Cardiac muscle cell (in vitro differentiated cells and primary cell): ENCODE measurements at regions not wholly inside any gene's neighbourhood (a gene's known extent, or its start where the extent isn't known, plus 50 kb on each side); places are given as distances from the start of the nearest gene placed in this dataset.
A peak's percentile ranks its signal among the peaks of the same experiment; 100 is the strongest.
"Not testable (repeated sequence)": the region's sequence is repeated elsewhere in the genome, so short reads cannot be mapped to it uniquely, and the experiment has no call there.

Source experiments
- DNase-seq, 2 donors: peaks; one replicate each; pipeline versions ENCODE4 v3.0.0 to v3.0.0-alpha.2; 2010 to 2017; ENCODE audit warnings: low read depth in 1 of 2, low spot score in 1 of 2
- H3K27ac ChIP-seq: fragments of 200-600 bp; sonication (generic); 2 replicates; pipeline ENCODE4 v1.5.1; 2016
- H3K27me3 ChIP-seq: fragments of 200-600 bp; sonication (generic); 2 replicates; pipeline ENCODE4 v1.6.0; 2016; ENCODE audit warnings: control low read depth
- H3K36me3 ChIP-seq: fragments of 200-600 bp; sonication (generic); 2 replicates; pipeline ENCODE4 v1.5.1; 2016; ENCODE audit warnings: control low read depth
- H3K4me1 ChIP-seq: fragments of 200-600 bp; sonication (generic); 2 replicates; pipeline ENCODE4 v1.8.1; 2017; ENCODE audit warnings: low read depth, mild to moderate bottlenecking, mixed run types
- H3K4me3 ChIP-seq: fragments of 200-600 bp; sonication (generic); 2 replicates; pipeline ENCODE4 v1.5.1; 2016; ENCODE audit warnings: mild to moderate bottlenecking
- H3K9me3 ChIP-seq: fragments of 200-600 bp; sonication (generic); 2 replicates; pipeline ENCODE4 v1.5.1; 2017; ENCODE audit warnings: low read depth, mild to moderate bottlenecking, control low read depth
- CTCF ChIP-seq: IDR thresholded peaks from 2 replicates; pipeline ENCODE4 v1.5.1; 2012; ENCODE audit warnings: low read depth, mild to moderate bottlenecking, low read length

DNA sequence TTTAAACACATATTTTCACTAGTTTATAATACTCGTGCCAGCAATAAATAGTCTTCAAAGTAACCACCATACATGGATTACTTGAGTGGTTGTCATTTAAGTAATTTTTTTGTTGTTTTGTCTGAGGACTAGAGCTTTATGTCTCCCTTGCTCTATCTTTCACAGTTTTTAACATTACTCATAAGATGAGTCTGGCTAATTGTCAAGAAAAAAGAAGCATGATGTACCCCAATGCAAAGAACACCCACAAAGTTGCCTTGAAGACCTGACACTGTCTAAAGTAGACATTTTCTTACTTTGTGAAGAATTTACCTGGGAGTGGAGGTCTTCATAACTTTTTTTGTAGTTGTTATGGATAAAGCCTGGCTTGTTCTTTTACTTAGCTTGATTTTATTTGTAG is 210.4 kb upstream of the BRINP3 start:
- Histone ChIP-seq H3K4me3 (no peak overlapping the region), H3K9me3 (no peaks in the 10 kb centered on the region), H3K4me1 (no peaks in the 10 kb centered on the region), H3K27me3 (no peaks in the 10 kb centered on the region), H3K36me3 (no peaks in the 10 kb centered on the region), H3K27ac (no peak overlapping the region)
- DNase-seq: peak in 1 of 2 donors; percentile 5
- TF ChIP-seq CTCF: no peak

DNA sequence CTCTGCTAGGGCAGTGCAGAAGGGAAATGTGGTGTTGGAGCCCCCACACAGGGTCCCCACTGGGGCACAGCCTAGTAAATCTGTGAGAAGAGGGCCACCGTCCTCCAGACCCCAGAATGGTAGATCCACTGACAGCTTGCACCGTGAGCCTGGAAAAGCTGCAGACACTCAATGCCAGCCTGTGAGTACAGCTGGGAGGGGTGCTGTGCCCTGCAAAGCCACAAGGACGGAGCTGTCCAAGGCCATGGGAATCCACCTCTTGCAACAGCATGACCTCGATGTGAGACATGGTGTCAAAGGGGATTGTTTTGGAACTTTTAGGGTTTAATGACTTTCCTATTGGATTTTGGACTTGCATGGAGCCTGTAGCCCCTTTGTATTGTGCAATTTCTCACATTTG is 220.8 kb upstream of the BRINP3 start:
- not testable (repeated sequence) for DNase-seq, H3K9me3 ChIP-seq, H3K4me1 ChIP-seq, H3K4me3 ChIP-seq, H3K27ac ChIP-seq, H3K36me3 ChIP-seq, H3K27me3 ChIP-seq

DNA sequence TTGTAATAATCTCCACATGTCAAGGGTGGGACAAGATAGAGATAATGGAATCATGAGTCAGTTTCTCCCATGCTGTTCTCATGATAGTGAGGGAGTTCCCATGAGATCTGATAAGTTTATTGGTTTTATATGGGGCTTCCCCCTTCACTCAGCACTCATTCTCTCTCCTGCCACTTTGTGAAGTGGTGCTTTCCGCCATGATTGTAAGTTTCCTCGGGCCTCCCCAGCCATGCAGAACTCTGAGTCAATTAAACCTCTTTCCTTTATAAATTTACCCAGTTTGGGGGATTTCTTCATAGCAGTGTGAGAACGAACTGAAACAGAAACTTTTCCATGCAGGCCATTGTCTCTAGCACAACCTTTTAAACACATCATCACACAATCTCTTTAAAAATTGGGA is 221.5 kb upstream of the BRINP3 start:
- no peaks in the 10 kb centered on the region for H3K36me3 ChIP-seq
- H3K27me3 ChIP-seq: no peaks in the 10 kb centered on the region
- peaks cover 13% of the 10 kb centered on the region for H3K4me1 ChIP-seq
- H3K27ac ChIP-seq: no peak overlapping the region
- H3K4me3 ChIP-seq: no peak overlapping the region
- H3K9me3 ChIP-seq: no peaks in the 10 kb centered on the region
- TF ChIP-seq CTCF: no peak
- DNase-seq: no peak

GRCh38 chr1:190708418-190709057 is 230.9 kb upstream of the BRINP3 start:
- Histone ChIP-seq H3K4me3 (no peak overlapping the region), H3K4me1 (peaks cover 31% of the 10 kb centered on the region), H3K36me3 (no peaks in the 10 kb centered on the region), H3K27ac (peak overlapping the region; percentile 64), H3K27me3 (no peaks in the 10 kb centered on the region), H3K9me3 (no peaks in the 10 kb centered on the region)
- DNase-seq: no peak
- TF ChIP-seq CTCF: no peak

GRCh38 chr1:190711069-190711468 is 233.4 kb upstream of the BRINP3 start:
- DNase-seq: no peak
- Histone ChIP-seq H3K4me1 (peaks cover 13% of the 10 kb centered on the region), H3K9me3 (no peaks in the 10 kb centered on the region), H3K4me3 (no peak overlapping the region), H3K27me3 (no peaks in the 10 kb centered on the region), H3K36me3 (no peaks in the 10 kb centered on the region), H3K27ac (no peak overlapping the region)
- no peak for TF ChIP-seq CTCF

GRCh38 chr1:190717055-190717454 is 239.4 kb upstream of the BRINP3 start:
- Histone ChIP-seq H3K27ac (no peak overlapping the region), H3K27me3 (no peaks in the 10 kb centered on the region), H3K4me3 (no peak overlapping the region), H3K36me3 (no peaks in the 10 kb centered on the region), H3K4me1 (no peaks in the 10 kb centered on the region), H3K9me3 (no peaks in the 10 kb centered on the region)
- DNase-seq: no peak
- no peak for TF ChIP-seq CTCF
